ENCODE measurements at regions not wholly inside any gene's neighbourhood (a gene's known extent, or its start where the extent isn't known, plus 50 kb on each side); places are given as distances from the start of the nearest gene placed in this dataset.

DNA sequence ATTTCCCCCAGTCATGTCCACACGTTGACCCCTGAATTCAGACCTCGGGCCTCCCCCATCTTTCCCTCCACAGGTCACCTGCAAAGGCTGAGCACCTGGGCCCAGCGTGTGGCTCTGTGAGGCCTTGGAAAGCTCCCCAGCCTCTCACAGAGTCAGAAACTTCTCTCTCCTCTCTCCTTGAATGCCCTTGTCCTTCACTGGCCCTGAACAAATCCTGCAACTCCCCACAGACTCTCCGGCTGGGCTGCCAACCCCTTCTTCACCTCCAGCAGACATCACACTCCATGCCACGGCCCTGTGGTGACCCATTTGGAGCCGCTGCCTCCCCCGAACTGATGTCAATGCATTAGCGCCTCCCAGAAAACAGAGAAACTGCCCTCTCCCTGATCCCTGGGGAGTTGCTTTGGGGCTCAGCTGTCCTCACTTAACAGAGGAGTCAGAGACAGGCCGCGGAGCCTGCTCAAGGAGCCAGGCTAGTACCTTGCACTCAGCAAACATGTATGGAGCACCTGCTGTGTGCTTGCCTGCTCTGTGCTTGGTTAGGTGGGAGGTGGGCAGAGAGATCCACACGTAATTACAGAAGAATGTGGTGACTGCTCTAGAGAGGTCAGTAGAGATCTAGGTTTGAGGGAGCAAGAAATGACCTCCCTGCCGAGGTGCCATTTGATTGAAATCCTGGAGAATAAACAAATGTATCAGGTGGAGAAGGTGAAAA, 99.2 kb upstream of the PWP1 start:
- Histone ChIP-seq H3K27ac (no peak overlapping the region), H3K4me1 (ENCODE audit: insufficient read depth) (peaks cover 3% of the 10 kb centered on the region), H3K4me2 (no peak overlapping the region), H3K4me3 (no peak overlapping the region), H3K9me3 (ENCODE audit: low read depth) (no peaks in the 10 kb centered on the region), H2AFZ (no peak overlapping the region), H3K9me2 (replicated peaks; ENCODE audit: insufficient read depth) (no peaks in the 10 kb centered on the region), H3K79me2 (no peaks in the 10 kb centered on the region), H3K27me3 (peaks cover 21% of the 10 kb centered on the region), H3K36me3 (replicated peaks; ENCODE audit: insufficient read depth, low read depth) (no peaks in the 10 kb centered on the region), H4K20me1 (ENCODE audit: insufficient read depth, poor library complexity, severe bottlenecking) (no peaks in the 10 kb centered on the region)
- TF ChIP-seq EZH2 (IDR thresholded peaks at IDR 0.05; ENCODE audit: borderline replicate concordance): no peak
- TF ChIP-seq EZH2phosphoT487 (IDR thresholded peaks at IDR 0.05; ENCODE audit: low read depth, severe bottlenecking, unreplicated experiment): no peak
- TF ChIP-seq CTCF (IDR thresholded peaks at IDR 0.05; ENCODE audit: poor library complexity): no peak
- 83% methylated on average over 12 of the region's 12 CpGs for WGBS (ENCODE audit: low lambda C conversion rate, missing lambda C conversion rate)
- no peak for DNase-seq (ENCODE audit: low spot score)

DNA sequence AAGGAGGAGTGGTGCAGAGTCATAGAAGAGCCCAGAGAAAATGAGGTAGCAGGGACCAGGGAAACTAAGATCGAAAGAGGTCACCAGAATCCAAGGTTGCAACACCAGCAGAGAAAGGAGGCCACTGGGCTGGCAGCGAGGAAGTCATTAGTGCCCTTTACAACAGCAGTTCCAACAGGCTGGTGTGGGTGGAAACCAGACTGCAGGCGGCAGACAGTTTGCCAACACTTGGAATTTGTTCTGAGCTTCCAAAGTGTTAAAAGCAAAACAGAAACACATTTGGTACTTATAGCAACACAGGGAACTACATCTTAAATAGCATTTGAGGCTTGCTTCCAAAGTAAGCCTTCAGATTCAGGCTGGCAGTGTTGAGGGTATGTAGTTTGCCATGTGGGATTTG, 95.2 kb upstream of the PWP1 start:
- H4K20me1 ChIP-seq (ENCODE audit: insufficient read depth, poor library complexity, severe bottlenecking): no peaks in the 10 kb centered on the region
- H3K27me3 ChIP-seq: no peaks in the 10 kb centered on the region
- no peak overlapping the region for H3K27ac ChIP-seq

GRCh38 chr12:107590814-107591375, 94.7 kb upstream of the PWP1 start:
- H2AFZ ChIP-seq: no peak overlapping the region

More for the DNA sequence above, 95.2 kb upstream of the PWP1 start:
- H3K4me1 ChIP-seq (ENCODE audit: insufficient read depth): no peaks in the 10 kb centered on the region
- no peak for DNase-seq (ENCODE audit: low spot score)
- no peak overlapping the region for H3K4me3 ChIP-seq
- TF ChIP-seq CTCF (IDR thresholded peaks at IDR 0.05; ENCODE audit: poor library complexity): no peak
- TF ChIP-seq EZH2phosphoT487 (IDR thresholded peaks at IDR 0.05; ENCODE audit: low read depth, severe bottlenecking, unreplicated experiment): no peak
- TF ChIP-seq EZH2 (IDR thresholded peaks at IDR 0.05; ENCODE audit: borderline replicate concordance): no peak
- 90% methylated on average over 3 of the region's 3 CpGs for WGBS (ENCODE audit: low lambda C conversion rate, missing lambda C conversion rate)
- no peaks in the 10 kb centered on the region for H3K9me2 ChIP-seq (replicated peaks; ENCODE audit: insufficient read depth)
- no peaks in the 10 kb centered on the region for H3K36me3 ChIP-seq (replicated peaks; ENCODE audit: insufficient read depth, low read depth)
- H2AFZ ChIP-seq: no peak overlapping the region
- no peaks in the 10 kb centered on the region for H3K79me2 ChIP-seq
- no peaks in the 10 kb centered on the region for H3K9me3 ChIP-seq (ENCODE audit: low read depth)
- H3K4me2 ChIP-seq: no peak overlapping the region

More at GRCh38 chr12:107590814-107591375, 94.7 kb upstream of the PWP1 start:
- Histone ChIP-seq H3K4me2 (no peak overlapping the region), H3K9me2 (replicated peaks; ENCODE audit: insufficient read depth) (no peaks in the 10 kb centered on the region), H3K36me3 (replicated peaks; ENCODE audit: insufficient read depth, low read depth) (no peaks in the 10 kb centered on the region), H3K4me1 (ENCODE audit: insufficient read depth) (no peaks in the 10 kb centered on the region), H4K20me1 (ENCODE audit: insufficient read depth, poor library complexity, severe bottlenecking) (no peaks in the 10 kb centered on the region), H3K27me3 (no peaks in the 10 kb centered on the region), H3K79me2 (no peaks in the 10 kb centered on the region), H3K4me3 (no peak overlapping the region), H3K27ac (no peak overlapping the region), H3K9me3 (ENCODE audit: low read depth) (no peaks in the 10 kb centered on the region)
- DNase-seq (ENCODE audit: low spot score): no peak
- TF ChIP-seq EZH2 (IDR thresholded peaks at IDR 0.05; ENCODE audit: borderline replicate concordance) (no peak), EZH2phosphoT487 (IDR thresholded peaks at IDR 0.05; ENCODE audit: low read depth, severe bottlenecking, unreplicated experiment) (no peak), CTCF (IDR thresholded peaks at IDR 0.05; ENCODE audit: poor library complexity) (no peak)
- WGBS (ENCODE audit: low lambda C conversion rate, missing lambda C conversion rate): 89% methylated on average over 2 of the region's 2 CpGs
